HCT116 (cell line): ENCODE measurements at regions not wholly inside any gene's neighbourhood (a gene's known extent, or its start where the extent isn't known, plus 50 kb on each side); places are given as distances from the start of the nearest gene placed in this dataset.
A peak's percentile ranks its signal among the peaks of the same experiment; 100 is the strongest.

ENCODE experiments used
- ATAC-seq: fragments of 200-7000 bp; cut with Tn5 transposase; 2 replicates; pipeline ENCODE4 v1.9.1; 2020; ENCODE audit warnings: mild to moderate bottlenecking, moderate library complexity
- BruUV-seq: library from RNA; stranded (reverse); fragments of 400-500 nt; replicated peaks from 2 replicates; lab custom pipeline; 2021; lab: Mats Ljungman, UMichigan
- CTCF ChIA-PET: fragments of 300-600 bp; sonication (Branson Sonifier 250); formaldehyde crosslinking; loops from one replicate; lab custom pipeline; 2021; ENCODE audit warnings: antibody characterized with exemption; lab: Charles Lee
- POLR2A ChIA-PET: fragments of 300-600, 350-600 bp; sonication (Branson Sonifier 250); formaldehyde crosslinking; loops from one replicate; lab custom pipeline; 2021; ENCODE audit warnings: antibody characterized with exemption; lab: Charles Lee
- RAD21 ChIA-PET, 2 experiments: fragments of 300-600 bp; sonication (Branson Sonifier 250); formaldehyde crosslinking; loops; one replicate each; lab custom pipeline; 2023; ENCODE audit warnings: low total read pairs in 2 of 2; ENCODE audit not compliant: uncharacterized antibody in 2 of 2, unreplicated experiment in 2 of 2, low non-redundant PET in 1 of 2; lab: Charles Lee
- DNase-seq: peaks from one replicate; pipeline ENCODE4 v3.0.0-alpha.2; 2010; ENCODE audit warnings: low read depth, low spot score
- H2AFZ ChIP-seq: fragments of 200-600 bp; shearing (Covaris generic), sonication (generic); 2 replicates; pipeline ENCODE4 v1.6.1; 2017; ENCODE audit warnings: low read depth, mixed run types, mixed read lengths, antibody characterized with exemption, low read length; ENCODE audit not compliant: poor library complexity, severe bottlenecking
- H3K27ac ChIP-seq: 2 replicates; pipeline ENCODE4 v1.5.1; 2012; ENCODE audit warnings: low read depth, low read length
- H3K27me3 ChIP-seq: fragments of 200-600 bp; sonication (generic); 2 replicates; pipeline ENCODE4 v1.6.1; 2016; ENCODE audit warnings: mixed run types, low read length, mixed read lengths; ENCODE audit not compliant: insufficient read depth
- H3K36me3 ChIP-seq, 2 experiments: fragments of 200-500 bp in 1 of 2; fragments of 200-600 bp in 1 of 2; sonication (Bioruptor generic) in 1 of 2; sonication (generic) in 1 of 2; 2 replicates each; pipeline versions ENCODE4 v1.5.1 to v1.6.1; 2014 to 2016; ENCODE audit warnings: low read length in 2 of 2, inconsistent platforms in 1 of 2, mixed read lengths in 1 of 2, mixed run types in 1 of 2; ENCODE audit not compliant: insufficient read depth in 2 of 2, control insufficient read depth in 1 of 2
- H3K4me1 ChIP-seq, 2 experiments: fragments of 200-600 bp in 1 of 2; sonication (generic) in 1 of 2; 2 replicates each; pipeline versions ENCODE4 v1.5.1 to v1.6.1; 2012 to 2017; ENCODE audit warnings: low read length in 2 of 2, inconsistent platforms in 1 of 2, mild to moderate bottlenecking in 1 of 2, mixed read lengths in 1 of 2, mixed run types in 1 of 2, moderate library complexity in 1 of 2; ENCODE audit not compliant: insufficient read depth in 2 of 2, control insufficient read depth in 1 of 2
- H3K4me2 ChIP-seq: fragments of 200-600 bp; sonication (generic); 2 replicates; pipeline ENCODE4 v1.6.1; 2017; ENCODE audit warnings: mixed run types, low read length, mixed read lengths
- H3K4me3 ChIP-seq, 2 experiments: fragments of 200-600 bp in 1 of 2; sonication (generic) in 1 of 2; replicated peaks in 1 of 2; 2 replicates each; pipeline ENCODE4 v1.5.1; 2011 to 2016; ENCODE audit warnings: low read length in 2 of 2, control low read depth in 1 of 2, low read depth in 1 of 2, mild to moderate bottlenecking in 1 of 2, mixed read lengths in 1 of 2, mixed run types in 1 of 2
- H3K79me2 ChIP-seq: fragments of 200-600 bp; sonication (generic); 2 replicates; pipeline ENCODE4 v1.6.1; 2017; ENCODE audit warnings: mild to moderate bottlenecking, mixed run types, low read length, moderate library complexity, mixed read lengths; ENCODE audit not compliant: insufficient read depth
- H3K9ac ChIP-seq: fragments of 200-600 bp; sonication (generic); 2 replicates; pipeline ENCODE4 v1.6.1; 2016; ENCODE audit warnings: low read length, mixed read lengths
- H3K9me2 ChIP-seq: fragments of 200-600 bp; sonication (generic), shearing (Covaris generic); 2 replicates; pipeline ENCODE4 v1.6.1; 2017; ENCODE audit warnings: mixed run types, mild to moderate bottlenecking, moderate library complexity; ENCODE audit not compliant: insufficient read depth
- H3K9me3 ChIP-seq, 2 experiments: fragments of 200-500 bp in 1 of 2; fragments of 200-600 bp in 1 of 2; sonication (Bioruptor generic) in 1 of 2; sonication (generic) in 1 of 2; 2 replicates each; pipeline ENCODE4 v1.6.1; 2014 to 2017; ENCODE audit warnings: low read length in 2 of 2, mixed read lengths in 2 of 2, inconsistent platforms in 1 of 2, low read depth in 1 of 2, mild to moderate bottlenecking in 1 of 2, mixed run types in 1 of 2, moderate library complexity in 1 of 2; ENCODE audit not compliant: control insufficient read depth in 1 of 2, insufficient read depth in 1 of 2
- H4K20me1 ChIP-seq: fragments of 200-600 bp; sonication (generic), shearing (Covaris generic); 2 replicates; pipeline ENCODE4 v1.6.1; 2017; ENCODE audit warnings: mixed run types, mild to moderate bottlenecking, moderate library complexity; ENCODE audit not compliant: insufficient read depth
- CBX3 ChIP-seq: IDR thresholded peaks from 2 replicates; pipeline ENCODE4 v1.6.1; 2012; ENCODE audit warnings: low read depth
- CEBPB ChIP-seq: IDR thresholded peaks from 2 replicates; pipeline ENCODE4 v1.6.1; 2012; ENCODE audit warnings: low read depth
- EZH2 ChIP-seq: fragments of 200-600 bp; sonication (generic); IDR thresholded peaks from 2 replicates; pipeline ENCODE4 v1.6.1; 2017; ENCODE audit warnings: antibody characterized with exemption, mixed run types
- FOSL1 ChIP-seq: IDR thresholded peaks from 2 replicates; pipeline ENCODE4 v1.6.1; 2012; ENCODE audit warnings: low read depth
- JUND ChIP-seq: IDR thresholded peaks from 2 replicates; pipeline ENCODE4 v1.6.1; 2012
- POLR2AphosphoS5 ChIP-seq: IDR thresholded peaks from 2 replicates; pipeline ENCODE4 v1.6.1; 2011; ENCODE audit warnings: mild to moderate bottlenecking, low read depth, low read length, moderate library complexity
- SP1 ChIP-seq: IDR thresholded peaks from 2 replicates; pipeline ENCODE4 v1.6.1; 2012; ENCODE audit warnings: low read depth
- intact Hi-C: fragments of 100-400 bp; cut with micrococcal nuclease; formaldehyde crosslinking; loops from 2 replicates; pipeline ENCODE4 v1.10.0; 2022
- TF ChIP-seq, protein P1 (sequence below): IDR thresholded peaks from 2 replicates; pipeline ENCODE4 v1.6.1; 2012
- TF ChIP-seq, protein P2 (sequence below): IDR thresholded peaks from 2 replicates; pipeline ENCODE4 v1.6.1; 2011; ENCODE audit warnings: mild to moderate bottlenecking, low read length, moderate library complexity; ENCODE audit not compliant: insufficient replicate concordance; ENCODE audit errors: extremely low read depth

DNA sequence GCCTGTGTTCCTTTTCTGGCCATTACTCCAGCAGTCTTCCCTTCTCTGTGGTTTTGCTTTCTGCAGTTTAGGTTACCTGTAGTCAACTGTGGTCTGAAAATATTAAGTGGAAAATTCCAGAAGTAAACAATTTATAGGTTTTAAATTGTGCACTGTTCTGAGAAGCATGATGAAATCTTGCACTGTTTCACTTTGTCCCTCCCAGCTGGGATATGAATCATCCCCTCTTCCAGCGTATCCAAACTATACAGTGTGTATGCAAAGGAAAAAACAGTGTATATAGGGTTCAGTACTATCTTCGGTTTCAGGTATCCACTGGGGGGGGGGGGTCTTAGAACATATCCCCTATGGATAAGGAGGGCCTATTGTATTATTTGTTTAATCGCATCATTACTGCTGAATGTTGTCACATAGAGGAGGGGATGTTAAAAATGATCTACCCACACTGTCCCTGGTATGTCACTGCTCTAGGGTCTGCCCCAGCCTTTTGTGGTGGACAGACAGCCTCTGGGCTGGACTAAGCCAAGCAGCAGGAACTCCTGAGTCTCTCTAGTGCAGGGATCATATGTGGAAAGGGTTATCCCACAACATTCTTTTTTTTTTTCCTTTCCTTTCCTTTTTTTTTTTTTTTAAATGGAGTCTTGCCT is 109.1 kb upstream of the MAX start:
- ChIA-PET RAD21 (no interaction called here), CTCF (no interaction called here), POLR2A (no interaction called here)
- Histone ChIP-seq H3K9me2 (no peaks in the 10 kb centered on the region), H3K9me3 (no peaks in the 10 kb centered on the region), H3K4me2 (peak overlapping the region; percentile 30), H3K4me1 (peaks cover 7 to 9% of the 10 kb centered on the region in 2 experiments), H3K4me3 (no peak overlapping the region), H3K27ac (no peak overlapping the region), H3K79me2 (no peaks in the 10 kb centered on the region), H3K27me3 (no peaks in the 10 kb centered on the region), H3K9ac (no peak overlapping the region), H3K36me3 (no peaks in the 10 kb centered on the region), H4K20me1 (no peaks in the 10 kb centered on the region), H2AFZ (peak overlapping the region; percentile 22)
- BruUV-seq = no TSS peak
- TF ChIP-seq CEBPB (peak; percentile 86), EZH2 (no peak), JUND (peak; percentile 40; the same call in 1 of the 2 replicates), FOSL1 (peak; percentile 62), SP1 (peak; percentile 38), POLR2AphosphoS5 (peak; percentile 39; the same call in 1 of the 2 replicates), CBX3 (no peak)
- TF ChIP-seq, protein P1, sequence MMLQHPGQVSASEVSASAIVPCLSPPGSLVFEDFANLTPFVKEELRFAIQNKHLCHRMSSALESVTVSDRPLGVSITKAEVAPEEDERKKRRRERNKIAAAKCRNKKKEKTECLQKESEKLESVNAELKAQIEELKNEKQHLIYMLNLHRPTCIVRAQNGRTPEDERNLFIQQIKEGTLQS = peak; percentile 48; the same call in 1 of the 2 replicates
- TF ChIP-seq, protein P2, sequence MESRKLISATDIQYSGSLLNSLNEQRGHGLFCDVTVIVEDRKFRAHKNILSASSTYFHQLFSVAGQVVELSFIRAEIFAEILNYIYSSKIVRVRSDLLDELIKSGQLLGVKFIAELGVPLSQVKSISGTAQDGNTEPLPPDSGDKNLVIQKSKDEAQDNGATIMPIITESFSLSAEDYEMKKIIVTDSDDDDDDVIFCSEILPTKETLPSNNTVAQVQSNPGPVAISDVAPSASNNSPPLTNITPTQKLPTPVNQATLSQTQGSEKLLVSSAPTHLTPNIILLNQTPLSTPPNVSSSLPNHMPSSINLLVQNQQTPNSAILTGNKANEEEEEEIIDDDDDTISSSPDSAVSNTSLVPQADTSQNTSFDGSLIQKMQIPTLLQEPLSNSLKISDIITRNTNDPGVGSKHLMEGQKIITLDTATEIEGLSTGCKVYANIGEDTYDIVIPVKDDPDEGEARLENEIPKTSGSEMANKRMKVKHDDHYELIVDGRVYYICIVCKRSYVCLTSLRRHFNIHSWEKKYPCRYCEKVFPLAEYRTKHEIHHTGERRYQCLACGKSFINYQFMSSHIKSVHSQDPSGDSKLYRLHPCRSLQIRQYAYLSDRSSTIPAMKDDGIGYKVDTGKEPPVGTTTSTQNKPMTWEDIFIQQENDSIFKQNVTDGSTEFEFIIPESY = no peak
- peak; percentile 57 for ATAC-seq
- no peak for DNase-seq
- intact Hi-C loops = no loop called here
